ENCODE measurements at regions not wholly inside any gene's neighbourhood (a gene's known extent, or its start where the extent isn't known, plus 50 kb on each side); places are given as distances from the start of the nearest gene placed in this dataset.
"Not testable (repeated sequence)": the region's sequence is repeated elsewhere in the genome, so short reads cannot be mapped to it uniquely, and the experiment has no call there.

DNA sequence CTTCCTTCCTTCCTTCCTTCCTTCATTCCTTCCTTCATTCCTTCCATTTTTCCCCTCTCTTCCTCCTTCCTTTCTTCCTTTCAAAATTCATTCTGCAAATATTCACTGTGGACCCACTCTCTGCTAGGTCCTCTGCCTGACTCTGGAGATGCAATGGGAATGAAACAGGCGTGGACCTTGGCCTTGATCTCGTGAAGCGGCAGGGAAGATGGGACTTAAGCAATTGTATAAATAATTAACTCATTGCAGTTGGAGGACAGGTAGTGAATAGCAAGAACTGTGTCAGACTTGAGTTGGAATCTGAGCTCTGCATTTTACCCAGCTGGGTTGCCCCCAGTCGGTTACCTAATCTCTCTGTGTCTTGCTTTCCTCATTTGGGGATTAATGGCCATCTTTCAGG, 230.6 kb upstream of the LHX5 start:
- Histone ChIP-seq H3K27ac (ENCODE audit: low read depth, low read length) (no peak overlapping the region), H3K27me3 (ENCODE audit: low read length) (0 out of 2 replicates have a peak, but pooled peaks cover 3% of the 10 kb centered on the region), H3K9me2 (replicated peaks; ENCODE audit: insufficient read depth, low read length) (no peaks in the 10 kb centered on the region), H3K9ac (ENCODE audit: low read length) (no peak overlapping the region), H4K20me1 (ENCODE audit: low read depth, low read length) (no peaks in the 10 kb centered on the region), H2AFZ (ENCODE audit: low read depth, low read length, severe bottlenecking) (no peak overlapping the region), H3K9me3 (ENCODE audit: insufficient read depth, low read length) (no peaks in the 10 kb centered on the region), H3F3A (ENCODE audit: insufficient read depth) (no peaks in the 10 kb centered on the region), H3K4me2 (ENCODE audit: low read depth, low read length, poor library complexity, severe bottlenecking) (no peak overlapping the region), H3K4me3 (ENCODE audit: insufficient read depth, low read length, poor library complexity, severe bottlenecking) (no peak overlapping the region), H3K36me3 (ENCODE audit: low read length) (no peaks in the 10 kb centered on the region), H3K79me2 (ENCODE audit: insufficient read depth, low read length) (no peaks in the 10 kb centered on the region)
- TF ChIP-seq, protein P1, sequence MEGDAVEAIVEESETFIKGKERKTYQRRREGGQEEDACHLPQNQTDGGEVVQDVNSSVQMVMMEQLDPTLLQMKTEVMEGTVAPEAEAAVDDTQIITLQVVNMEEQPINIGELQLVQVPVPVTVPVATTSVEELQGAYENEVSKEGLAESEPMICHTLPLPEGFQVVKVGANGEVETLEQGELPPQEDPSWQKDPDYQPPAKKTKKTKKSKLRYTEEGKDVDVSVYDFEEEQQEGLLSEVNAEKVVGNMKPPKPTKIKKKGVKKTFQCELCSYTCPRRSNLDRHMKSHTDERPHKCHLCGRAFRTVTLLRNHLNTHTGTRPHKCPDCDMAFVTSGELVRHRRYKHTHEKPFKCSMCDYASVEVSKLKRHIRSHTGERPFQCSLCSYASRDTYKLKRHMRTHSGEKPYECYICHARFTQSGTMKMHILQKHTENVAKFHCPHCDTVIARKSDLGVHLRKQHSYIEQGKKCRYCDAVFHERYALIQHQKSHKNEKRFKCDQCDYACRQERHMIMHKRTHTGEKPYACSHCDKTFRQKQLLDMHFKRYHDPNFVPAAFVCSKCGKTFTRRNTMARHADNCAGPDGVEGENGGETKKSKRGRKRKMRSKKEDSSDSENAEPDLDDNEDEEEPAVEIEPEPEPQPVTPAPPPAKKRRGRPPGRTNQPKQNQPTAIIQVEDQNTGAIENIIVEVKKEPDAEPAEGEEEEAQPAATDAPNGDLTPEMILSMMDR (IDR thresholded peaks at IDR 0.05; ENCODE audit: insufficient read depth, low read length, poor library complexity, severe bottlenecking) = no peak
- no peak for TF ChIP-seq EZH2phosphoT487 (conservative IDR thresholded peaks at IDR 0.05; ENCODE audit: low read length)

DNA sequence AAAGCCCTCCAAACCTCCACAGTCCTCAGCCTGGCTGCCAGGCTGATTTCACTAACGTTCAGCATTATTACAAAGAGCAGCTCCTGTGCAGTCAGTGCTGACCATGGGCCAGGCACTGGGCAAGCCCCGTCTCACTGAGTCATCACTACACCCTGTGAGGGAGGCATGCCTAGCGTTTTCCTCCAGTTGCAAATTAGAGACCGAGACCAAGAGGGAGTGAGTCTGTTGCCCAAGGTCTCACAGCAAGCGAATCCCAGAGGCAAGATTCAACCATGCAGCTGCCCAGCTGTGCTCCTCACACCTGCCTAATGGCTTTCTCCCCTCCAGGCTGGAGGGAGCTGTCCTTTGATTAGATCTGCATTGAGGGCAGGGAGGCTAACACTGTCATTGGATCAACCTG, 229.3 kb upstream of the LHX5 start:
- H3K4me3 ChIP-seq (ENCODE audit: insufficient read depth, low read length, poor library complexity, severe bottlenecking) = no peak overlapping the region
- 0 out of 2 replicates have a peak, but pooled peaks cover 3% of the 10 kb centered on the region for H3K27me3 ChIP-seq (ENCODE audit: low read length)
- H3K79me2 ChIP-seq (ENCODE audit: insufficient read depth, low read length) = no peaks in the 10 kb centered on the region
- H3F3A ChIP-seq (ENCODE audit: insufficient read depth) = no peaks in the 10 kb centered on the region
- H3K9me2 ChIP-seq (replicated peaks; ENCODE audit: insufficient read depth, low read length) = no peaks in the 10 kb centered on the region
- no peaks in the 10 kb centered on the region for H3K9me3 ChIP-seq (ENCODE audit: insufficient read depth, low read length)
- no peaks in the 10 kb centered on the region for H3K36me3 ChIP-seq (ENCODE audit: low read length)
- H3K9ac ChIP-seq (ENCODE audit: low read length) = no peak overlapping the region
- no peak overlapping the region for H3K27ac ChIP-seq (ENCODE audit: low read depth, low read length)
- no peaks in the 10 kb centered on the region for H4K20me1 ChIP-seq (ENCODE audit: low read depth, low read length)
- no peak overlapping the region for H2AFZ ChIP-seq (ENCODE audit: low read depth, low read length, severe bottlenecking)
- H3K4me2 ChIP-seq (ENCODE audit: low read depth, low read length, poor library complexity, severe bottlenecking) = no peak overlapping the region
- TF ChIP-seq, protein P1 (IDR thresholded peaks at IDR 0.05; ENCODE audit: insufficient read depth, low read length, poor library complexity, severe bottlenecking) = no peak
- no peak for TF ChIP-seq EZH2phosphoT487 (conservative IDR thresholded peaks at IDR 0.05; ENCODE audit: low read length)

DNA sequence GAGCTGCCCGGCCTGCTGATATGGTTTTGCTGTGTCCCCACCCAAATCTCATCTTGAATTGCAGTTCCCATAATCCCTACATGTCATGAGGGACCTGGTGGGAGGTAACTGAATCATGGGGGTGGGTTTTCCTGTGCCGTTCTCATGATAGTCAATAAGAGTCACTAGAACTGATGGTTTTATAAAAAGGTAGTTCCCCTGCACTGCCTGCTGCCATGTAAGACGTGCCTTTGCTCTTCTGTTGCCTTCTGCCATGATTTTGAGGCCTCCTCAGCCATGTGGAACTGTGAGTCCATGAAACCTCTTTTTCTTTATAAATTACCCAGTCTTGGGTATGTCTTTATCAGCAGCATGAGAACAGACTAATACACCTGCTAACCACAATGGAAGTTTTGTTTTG, 228.3 kb upstream of the LHX5 start:
- H3K27ac ChIP-seq (ENCODE audit: low read depth, low read length); H3K36me3 ChIP-seq (ENCODE audit: low read length); H3K9ac ChIP-seq (ENCODE audit: low read length); H3K27me3 ChIP-seq (ENCODE audit: low read length); H3K4me2 ChIP-seq (ENCODE audit: low read depth, low read length, poor library complexity, severe bottlenecking); H3K9me2 ChIP-seq (replicated peaks; ENCODE audit: insufficient read depth, low read length); H2AFZ ChIP-seq (ENCODE audit: low read depth, low read length, severe bottlenecking); H3F3A ChIP-seq (ENCODE audit: insufficient read depth); H3K9me3 ChIP-seq (ENCODE audit: insufficient read depth, low read length); H4K20me1 ChIP-seq (ENCODE audit: low read depth, low read length); H3K4me3 ChIP-seq (ENCODE audit: insufficient read depth, low read length, poor library complexity, severe bottlenecking); H3K79me2 ChIP-seq (ENCODE audit: insufficient read depth, low read length): not testable (repeated sequence)

DNA sequence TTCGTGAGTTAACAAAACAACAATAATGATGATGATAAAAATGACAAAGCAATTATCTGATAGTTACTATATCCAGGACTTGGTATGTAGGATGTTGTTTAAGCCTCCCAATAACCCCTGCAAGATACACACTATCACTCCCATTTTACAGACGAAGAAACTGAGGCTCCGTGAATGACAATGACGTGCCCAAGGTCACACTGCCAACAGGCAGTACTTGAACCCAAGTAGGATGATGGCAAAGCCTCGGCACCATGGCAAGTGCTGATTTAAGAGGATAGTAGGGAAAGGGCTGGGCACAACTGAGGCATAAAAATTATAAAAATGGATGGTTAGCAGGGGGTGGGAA, 226.8 kb upstream of the LHX5 start:
- Histone ChIP-seq H2AFZ (ENCODE audit: low read depth, low read length, severe bottlenecking) (no peak overlapping the region), H3K4me3 (ENCODE audit: insufficient read depth, low read length, poor library complexity, severe bottlenecking) (no peak overlapping the region), H3K27me3 (ENCODE audit: low read length) (0 out of 2 replicates have a peak, but pooled peaks cover 3% of the 10 kb centered on the region)

More for the DNA sequence above, 226.8 kb upstream of the LHX5 start:
- Histone ChIP-seq H3K9ac (ENCODE audit: low read length) (no peak overlapping the region), H3K9me3 (ENCODE audit: insufficient read depth, low read length) (no peaks in the 10 kb centered on the region), H3K27ac (ENCODE audit: low read depth, low read length) (no peak overlapping the region), H3K4me2 (ENCODE audit: low read depth, low read length, poor library complexity, severe bottlenecking) (no peak overlapping the region), H3K36me3 (ENCODE audit: low read length) (no peaks in the 10 kb centered on the region), H3K79me2 (ENCODE audit: insufficient read depth, low read length) (no peaks in the 10 kb centered on the region), H3K9me2 (replicated peaks; ENCODE audit: insufficient read depth, low read length) (no peaks in the 10 kb centered on the region), H4K20me1 (ENCODE audit: low read depth, low read length) (no peaks in the 10 kb centered on the region), H3F3A (ENCODE audit: insufficient read depth) (no peaks in the 10 kb centered on the region)
- TF ChIP-seq, protein P1 (IDR thresholded peaks at IDR 0.05; ENCODE audit: insufficient read depth, low read length, poor library complexity, severe bottlenecking) = no peak
- TF ChIP-seq EZH2phosphoT487 (conservative IDR thresholded peaks at IDR 0.05; ENCODE audit: low read length) = no peak

All from SU-DHL-6 (cell line).